K562 (cell line): ENCODE measurements at regions not wholly inside any gene's neighbourhood (a gene's known extent, or its start where the extent isn't known, plus 50 kb on each side); places are given as distances from the start of the nearest gene placed in this dataset.

Source experiments
- ATF3 ChIP-seq, 2 experiments: fragments of 450-650 bp in 1 of 2; sonication (generic) in 1 of 2; formaldehyde crosslinking in 1 of 2; IDR thresholded peaks in 1 of 2; conservative IDR thresholded peaks in 1 of 2; 2 replicates each; pipeline versions ENCODE4 v1.6.1 to v1.8.1; 2016 to 2023; ENCODE audit warnings: mild to moderate bottlenecking in 2 of 2, moderate library complexity in 2 of 2, inconsistent platforms in 1 of 2, missing genetic modification reagents in 1 of 2
- CBFB ChIP-seq: sonication (generic); formaldehyde crosslinking; IDR thresholded peaks from 2 replicates; pipeline ENCODE4 v1.4.0; 2020; ENCODE audit warnings: mild to moderate bottlenecking, missing genetic modification reagents
- CTCF ChIP-seq, 3 experiments: IDR thresholded peaks in 2 of 3; conservative IDR thresholded peaks in 1 of 3; 2 replicates each; pipeline ENCODE4 v1.5.1; 2011 to 2012; ENCODE audit warnings: low read length in 3 of 3, mild to moderate bottlenecking in 3 of 3, control low read depth in 2 of 3, improper control_type of control experiment in 1 of 3, inconsistent platforms in 1 of 3, low read depth in 1 of 3, mixed read lengths in 1 of 3, moderate library complexity in 1 of 3; ENCODE audit not compliant: insufficient read depth in 2 of 3
- EZH2 ChIP-seq: IDR thresholded peaks from 2 replicates; pipeline ENCODE4 v1.6.1; 2012; ENCODE audit warnings: low read depth, mild to moderate bottlenecking, inconsistent platforms, low read length, borderline replicate concordance
- HDAC8 ChIP-seq: fragments of 450-650 bp; IDR thresholded peaks from 2 replicates; pipeline ENCODE4 v1.6.1; 2016; ENCODE audit warnings: mild to moderate bottlenecking, missing genetic modification characterization, moderate library complexity, missing compliant biosample characterization
- KLF6 ChIP-seq: fragments of 250-450 bp; sonication (Bioruptor Pico); IDR thresholded peaks from 2 replicates; pipeline ENCODE4 v1.4.0; 2020; ENCODE audit warnings: mild to moderate bottlenecking, moderate library complexity, borderline replicate concordance
- MYNN ChIP-seq, 2 experiments: sonication (generic); formaldehyde crosslinking in 1 of 2; IDR thresholded peaks; 2 replicates each; pipeline versions ENCODE4 v1.5.0 to v1.6.1; 2016 to 2020; ENCODE audit warnings: antibody characterized with exemption in 1 of 2, missing genetic modification reagents in 1 of 2
- POLR2AphosphoS2 ChIP-seq: IDR thresholded peaks from 2 replicates; pipeline ENCODE4 v1.6.1; 2012; ENCODE audit warnings: low read length, improper control_type of control experiment
- RAD21 ChIP-seq, 2 experiments: fragments of 250-450 bp in 1 of 2; fragments of 450-650 bp in 1 of 2; sonication (Bioruptor Pico) in 1 of 2; formaldehyde crosslinking in 1 of 2; IDR thresholded peaks in 1 of 2; conservative IDR thresholded peaks in 1 of 2; 2 replicates each; pipeline versions ENCODE4 v1.4.0 to v1.8.0; 2020 to 2022; ENCODE audit warnings: mild to moderate bottlenecking in 2 of 2, moderate library complexity in 1 of 2
- ZFP1 ChIP-seq: fragments of 450-650 bp; formaldehyde crosslinking; IDR thresholded peaks from 2 replicates; pipeline ENCODE4 v1.4.0; 2020; ENCODE audit warnings: mild to moderate bottlenecking, mixed read lengths
- ZNF384 ChIP-seq: IDR thresholded peaks from 2 replicates; pipeline ENCODE4 v1.6.1; 2012; ENCODE audit warnings: low read depth, low read length, improper control_type of control experiment
- ZNF592 ChIP-seq: fragments of 450-650 bp; IDR thresholded peaks from 2 replicates; pipeline ENCODE4 v1.6.1; 2017; ENCODE audit warnings: antibody characterized with exemption, mild to moderate bottlenecking

DNA sequence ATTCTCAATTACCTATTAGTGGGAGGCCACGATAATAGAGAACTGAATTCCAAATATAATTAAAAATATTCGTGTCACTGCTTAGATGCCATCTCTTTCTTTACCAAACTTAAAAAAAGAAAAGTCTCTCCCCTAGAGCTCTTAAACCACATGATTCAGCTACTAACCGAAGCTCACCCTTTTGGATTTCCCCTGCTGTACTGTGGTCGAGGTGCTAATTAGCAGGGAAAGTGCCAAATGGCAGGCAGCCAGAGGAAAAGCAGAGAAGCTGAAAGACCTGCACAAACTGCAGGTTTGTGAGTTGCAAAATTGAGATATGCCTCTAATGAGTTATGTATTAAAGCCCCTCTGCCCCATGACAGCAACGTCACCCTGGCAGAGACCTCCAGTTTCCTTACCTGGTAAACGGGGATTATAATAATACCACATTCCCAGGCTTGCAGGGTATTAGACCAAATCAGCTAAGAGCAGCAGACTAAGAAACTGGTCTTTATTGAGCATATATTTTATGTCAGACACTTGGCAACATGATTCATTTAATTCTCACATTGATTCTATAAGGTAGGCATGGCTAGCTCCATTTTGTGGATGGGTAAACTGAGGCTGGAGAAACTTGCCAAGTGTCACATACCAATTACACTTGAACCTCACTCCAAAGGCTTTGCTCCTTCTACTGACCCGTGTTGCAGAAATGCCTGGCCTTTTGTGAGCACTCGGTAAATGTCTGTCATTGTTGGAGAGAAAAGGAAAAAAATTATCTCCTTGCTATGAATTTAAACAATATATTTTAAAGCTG lies 259.7 kb downstream of the LPIN1 start:
- no peak; a peak in 1 of 4 replicates for TF ChIP-seq RAD21 (CRISPR knock-in tag; conservative IDR thresholded peaks at IDR 0.05 in 1 of 2, IDR thresholded peaks at IDR 0.05 in 1 of 2)
- no peak for TF ChIP-seq ATF3 (IDR thresholded peaks at IDR 0.05)
- TF ChIP-seq ATF3 (CRISPR knock-in tag; conservative IDR thresholded peaks at IDR 0.05): no peak
- no peak for TF ChIP-seq ZNF384
- TF ChIP-seq CBFB (CRISPR knock-in tag): no peak
- peak; percentile 35; the same call in 1 of the 2 replicates for TF ChIP-seq MYNN (IDR thresholded peaks at IDR 0.05)
- TF ChIP-seq MYNN (CRISPR knock-in tag; IDR thresholded peaks at IDR 0.05): no peak
- TF ChIP-seq CTCF (IDR thresholded peaks at IDR 0.05 in 2 of 3, conservative IDR thresholded peaks at IDR 0.05 in 1 of 3; ENCODE audit: insufficient read depth in 2 of 3, low read depth in 1 of 3, low read length in 3 of 3): no peak
- no peak for TF ChIP-seq KLF6 (CRISPR knock-in tag)
- TF ChIP-seq ZFP1 (CRISPR knock-in tag): no peak
- TF ChIP-seq EZH2: no peak
- no peak for TF ChIP-seq HDAC8 (tag)
- TF ChIP-seq POLR2AphosphoS2: no peak
- no peak for TF ChIP-seq ZNF592
